ENCODE measurements at regions not wholly inside any gene's neighbourhood (a gene's known extent, or its start where the extent isn't known, plus 50 kb on each side); places are given as distances from the start of the nearest gene placed in this dataset.

GRCh38 chr12:73330584-73331351 is 1058.6 kb downstream of the TRHDE start:
- TF ChIP-seq CTCF (IDR thresholded peaks at IDR 0.05), result no peak
- TF ChIP-seq EP300 (IDR thresholded peaks at IDR 0.05), result no peak

Measured in suprapubic skin (tissue), 3 donors.